H1 (cell line): ENCODE measurements at regions not wholly inside any gene's neighbourhood (a gene's known extent, or its start where the extent isn't known, plus 50 kb on each side); places are given as distances from the start of the nearest gene placed in this dataset.
"Not testable (repeated sequence)": the region's sequence is repeated elsewhere in the genome, so short reads cannot be mapped to it uniquely, and the experiment has no call there.

Experiments used
- CTCF ChIA-PET: fragments of 300-600 bp; sonication (Branson Sonifier 250); formaldehyde crosslinking; loops from one replicate; lab custom pipeline; 2021; ENCODE audit not compliant: partially characterized antibody; lab: Charles Lee
- POLR2A ChIA-PET: fragments of 300-600 bp; sonication (Branson Sonifier 250); formaldehyde crosslinking; loops from one replicate; lab custom pipeline; 2021; ENCODE audit warnings: inconsistent platforms; ENCODE audit not compliant: partially characterized antibody; lab: Charles Lee
- DNase-seq, 2 experiments: peaks; one replicate each; pipeline versions ENCODE4 v3.0.0 to v3.0.0-alpha.2; 2010 to 2022; ENCODE audit warnings: low spot score in 2 of 2, low read depth in 1 of 2, mixed read lengths in 1 of 2
- FAIRE-seq: peaks from 2 replicates; lab custom pipeline; 2011; peaks lifted over from hg19 to GRCh38; lab: Jason Lieb, UNC
- H2AFZ ChIP-seq: 2 replicates; pipeline ENCODE4 v1.8.1; 2012; ENCODE audit warnings: low read length, inconsistent platforms
- H2AK5ac ChIP-seq: 2 replicates; pipeline ENCODE4 v1.6.1; 2013; ENCODE audit warnings: low read depth, low read length
- H2BK120ac ChIP-seq: replicated peaks from 2 replicates; pipeline ENCODE3; 2013; ENCODE audit warnings: low read depth, low read length, inconsistent platforms
- H2BK12ac ChIP-seq: 2 replicates; pipeline ENCODE4 v1.6.1; 2013; ENCODE audit warnings: low read depth, low read length
- H2BK15ac ChIP-seq: 2 replicates; pipeline ENCODE4 v1.6.1; 2013; ENCODE audit warnings: low read length
- H2BK20ac ChIP-seq: 2 replicates; pipeline ENCODE4 v1.6.1; 2013; ENCODE audit warnings: low read length
- H2BK5ac ChIP-seq: 2 replicates; pipeline ENCODE4 v1.6.1; 2013; ENCODE audit warnings: low read depth, low read length
- H3K14ac ChIP-seq: 2 replicates; pipeline ENCODE4 v1.6.1; 2013; ENCODE audit warnings: inconsistent platforms; ENCODE audit not compliant: insufficient read length
- H3K18ac ChIP-seq: 2 replicates; pipeline ENCODE4 v1.6.1; 2013; ENCODE audit warnings: low read length; ENCODE audit errors: extremely low read depth
- H3K23ac ChIP-seq: 2 replicates; pipeline ENCODE4 v1.6.1; 2013; ENCODE audit warnings: inconsistent platforms; ENCODE audit not compliant: insufficient read length
- H3K23me2 ChIP-seq: 2 replicates; pipeline ENCODE4 v1.6.1; 2013; ENCODE audit warnings: low read depth, low read length
- H3K27ac ChIP-seq: 2 replicates; pipeline ENCODE4 v1.6.1; 2011; ENCODE audit warnings: low read depth, low read length, inconsistent platforms
- H3K27me3 ChIP-seq, 4 experiments: replicated peaks in 1 of 4; 1 replicate in 1 of 4; 2 replicates in 3 of 4; pipeline versions ENCODE4 v1.6.1 to v1.8.1; 2011 to 2013; ENCODE audit warnings: low read length in 3 of 4, mild to moderate bottlenecking in 3 of 4, inconsistent platforms in 2 of 4, mixed read lengths in 2 of 4, moderate library complexity in 1 of 4; ENCODE audit not compliant: control insufficient read depth in 3 of 4, insufficient read depth in 3 of 4; ENCODE audit errors: extremely low read depth in 1 of 4
- H3K36me3 ChIP-seq, 4 experiments: 2 replicates each; pipeline versions ENCODE4 v1.6.1 to v1.8.1; 2011 to 2013; ENCODE audit warnings: mild to moderate bottlenecking in 4 of 4, low read length in 3 of 4, moderate library complexity in 2 of 4, control low read depth in 1 of 4, inconsistent platforms in 1 of 4; ENCODE audit not compliant: insufficient read depth in 4 of 4, control insufficient read depth in 2 of 4
- H3K4ac ChIP-seq: replicated peaks from 2 replicates; pipeline ENCODE3; 2013; ENCODE audit warnings: low read length, low read depth, mixed read lengths, inconsistent platforms; ENCODE audit not compliant: insufficient read length
- H3K4me1 ChIP-seq, 4 experiments: replicated peaks in 1 of 4; 1 replicate in 1 of 4; 2 replicates in 3 of 4; pipeline versions ENCODE4 v1.6.1 to v1.8.1; 2011 to 2013; ENCODE audit warnings: low read length in 3 of 4, inconsistent platforms in 2 of 4, mixed read lengths in 1 of 4; ENCODE audit not compliant: insufficient read depth in 4 of 4, control insufficient read depth in 3 of 4
- H3K4me2 ChIP-seq, 2 experiments: 2 replicates each; pipeline versions ENCODE4 v1.6.1 to v1.8.1; 2011 to 2013; ENCODE audit warnings: low read depth in 2 of 2, low read length in 2 of 2, control low read depth in 1 of 2, inconsistent platforms in 1 of 2, mild to moderate bottlenecking in 1 of 2; ENCODE audit not compliant: insufficient read depth in 1 of 2
- H3K4me3 ChIP-seq, 4 experiments: fragments of 200-600, 300-600 bp in 1 of 4; sonication (generic), shearing (Covaris generic), sonication (Bioruptor Twin) in 1 of 4; 2 replicates each; pipeline versions ENCODE4 v1.5.1 to v1.8.1; 2011 to 2016; ENCODE audit warnings: low read length in 4 of 4, low read depth in 3 of 4, control low read depth in 2 of 4, inconsistent platforms in 2 of 4, mild to moderate bottlenecking in 2 of 4, mixed read lengths in 1 of 4, moderate library complexity in 1 of 4; ENCODE audit not compliant: insufficient read depth in 2 of 4; ENCODE audit errors: extremely low read depth in 1 of 4
- H3K56ac ChIP-seq: replicated peaks from 2 replicates; pipeline ENCODE3; 2013; ENCODE audit warnings: low read depth, mild to moderate bottlenecking, mixed read lengths, low read length, inconsistent platforms; ENCODE audit not compliant: insufficient read length
- H3K79me1 ChIP-seq: 2 replicates; pipeline ENCODE4 v1.6.1; 2013; ENCODE audit warnings: low read depth, low read length, control low read depth
- H3K79me2 ChIP-seq, 2 experiments: 2 replicates each; pipeline versions ENCODE4 v1.6.1 to v1.8.1; 2012 to 2013; ENCODE audit warnings: low read length in 2 of 2, mild to moderate bottlenecking in 2 of 2, inconsistent platforms in 1 of 2; ENCODE audit not compliant: insufficient read depth in 2 of 2, control insufficient read depth in 1 of 2
- H3K9ac ChIP-seq, 4 experiments: replicated peaks in 1 of 4; 1 replicate in 1 of 4; 2 replicates in 3 of 4; pipeline versions ENCODE4 v1.6.1 to v1.8.1; 2011 to 2013; ENCODE audit warnings: low read depth in 3 of 4, low read length in 3 of 4, control low read depth in 2 of 4, mild to moderate bottlenecking in 2 of 4, moderate library complexity in 2 of 4, inconsistent platforms in 1 of 4; ENCODE audit errors: extremely low read depth in 1 of 4
- H3K9me3 ChIP-seq, 2 experiments: 2 replicates each; pipeline versions ENCODE4 v1.6.1 to v1.8.1; 2012 to 2013; ENCODE audit warnings: mild to moderate bottlenecking in 2 of 2, moderate library complexity in 2 of 2, control low read depth in 1 of 2, inconsistent platforms in 1 of 2, low read depth in 1 of 2, low read length in 1 of 2, mixed read lengths in 1 of 2; ENCODE audit not compliant: insufficient read depth in 2 of 2
- H4K20me1 ChIP-seq, 2 experiments: replicated peaks in 1 of 2; 2 replicates each; pipeline versions ENCODE3 to v1.8.1; 2011 to 2013; ENCODE audit warnings: inconsistent platforms in 2 of 2, low read length in 2 of 2, mild to moderate bottlenecking in 1 of 2; ENCODE audit not compliant: insufficient read depth in 2 of 2, control insufficient read depth in 1 of 2
- H4K5ac ChIP-seq: 2 replicates; pipeline ENCODE4 v1.6.1; 2013; ENCODE audit warnings: low read length, low read depth, mixed read lengths, inconsistent platforms; ENCODE audit not compliant: insufficient read length
- H4K8ac ChIP-seq: 2 replicates; pipeline ENCODE4 v1.8.0; 2013; ENCODE audit warnings: mild to moderate bottlenecking, moderate library complexity, low read length, inconsistent platforms; ENCODE audit not compliant: insufficient read depth; ENCODE audit errors: extremely low read depth
- H4K91ac ChIP-seq: replicated peaks from 2 replicates; pipeline ENCODE3; 2013; ENCODE audit warnings: low read length, mixed read lengths, inconsistent platforms; ENCODE audit not compliant: insufficient read length
- WGBS, 2 experiments: shearing (Covaris generic) in 1 of 2; methylation state at CpG; one replicate each; pipeline versions ENCODE4 v1.1.6 to v1.1.7; 2013 to 2015; ENCODE audit warnings: low lambda C conversion rate in 2 of 2, mixed read lengths in 2 of 2, inconsistent platforms in 1 of 2, low coverage in 1 of 2, missing lambda C conversion rate in 1 of 2; ENCODE audit not compliant: insufficient replicate concordance in 2 of 2, insufficient coverage in 1 of 2, insufficient read length in 1 of 2; ENCODE audit errors: extremely low coverage in 1 of 2, missing lambda C conversion rate in 1 of 2; 5-methylcytosine and 5-hydroxymethylcytosine counted together

DNA sequence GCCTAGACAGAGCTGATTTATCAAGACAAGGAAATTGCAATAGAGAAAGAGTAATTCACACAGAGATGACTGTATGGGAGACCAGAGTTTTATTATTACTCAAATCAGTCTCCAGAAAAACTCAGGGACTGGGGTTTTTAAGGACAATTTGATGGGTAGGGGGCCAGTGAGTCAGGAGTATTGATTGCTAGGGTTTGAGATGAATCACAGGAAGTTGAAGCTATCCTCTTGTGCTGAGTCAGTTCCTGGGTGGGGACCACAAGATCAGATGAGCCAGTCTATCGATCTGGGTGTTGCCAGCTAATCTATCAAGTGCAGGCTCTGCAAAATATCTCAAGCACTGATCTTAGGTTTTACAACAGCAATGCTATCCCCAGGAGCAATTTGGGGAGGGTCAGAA is 87.4 kb upstream of the TGIF2LY start:
- H2AK5ac ChIP-seq, DNase-seq, H3K23ac ChIP-seq, H3K36me3 ChIP-seq, H3K23me2 ChIP-seq, H4K8ac ChIP-seq, H3K4ac ChIP-seq, H2BK15ac ChIP-seq, CTCF ChIA-PET, H3K27me3 ChIP-seq, H3K9me3 ChIP-seq, H3K9ac ChIP-seq, FAIRE-seq, POLR2A ChIA-PET, H2AFZ ChIP-seq, H4K5ac ChIP-seq, H3K56ac ChIP-seq, H3K4me1 ChIP-seq, H3K4me3 ChIP-seq, H3K27ac ChIP-seq, H3K18ac ChIP-seq, H3K79me2 ChIP-seq, H3K4me2 ChIP-seq, H4K20me1 ChIP-seq, H2BK120ac ChIP-seq, H3K14ac ChIP-seq, H3K79me1 ChIP-seq, H2BK20ac ChIP-seq, H2BK12ac ChIP-seq, H2BK5ac ChIP-seq, H4K91ac ChIP-seq: not testable (repeated sequence)
- WGBS, 2 experiments = no CpG with 5 or more reads among the region's 1 CpG

DNA sequence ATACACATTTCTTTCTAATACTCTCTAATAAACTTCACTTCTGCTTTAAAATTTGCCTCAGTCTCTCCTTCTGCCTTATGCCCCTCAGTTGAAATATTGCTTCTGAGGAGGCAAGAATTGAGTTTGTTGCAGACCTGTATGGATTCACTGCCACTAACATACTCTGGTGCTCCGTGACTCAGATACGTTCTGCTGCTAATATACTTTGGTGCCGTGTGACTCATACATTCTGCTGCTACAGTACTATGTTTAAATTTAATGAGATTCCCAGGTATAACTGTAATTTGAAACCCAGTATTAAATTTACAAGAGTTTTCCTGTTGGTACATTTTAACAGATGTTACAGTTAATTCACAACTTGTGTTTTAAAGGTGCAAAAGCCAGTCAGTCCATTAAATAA is 84.3 kb upstream of the TGIF2LY start:
- CTCF ChIA-PET, H2BK15ac ChIP-seq, H3K9me3 ChIP-seq, H3K27me3 ChIP-seq, H3K79me2 ChIP-seq, H2BK12ac ChIP-seq, H3K23me2 ChIP-seq, H2AFZ ChIP-seq, H4K5ac ChIP-seq, H2BK5ac ChIP-seq, POLR2A ChIA-PET, H2BK120ac ChIP-seq, H3K4me2 ChIP-seq, H3K9ac ChIP-seq, DNase-seq, H3K27ac ChIP-seq, H3K4ac ChIP-seq, H4K91ac ChIP-seq, H3K79me1 ChIP-seq, H3K18ac ChIP-seq, H3K4me1 ChIP-seq, H3K56ac ChIP-seq, H3K23ac ChIP-seq, H4K8ac ChIP-seq, H3K14ac ChIP-seq, H4K20me1 ChIP-seq, H2BK20ac ChIP-seq, FAIRE-seq, H3K36me3 ChIP-seq, H3K4me3 ChIP-seq, H2AK5ac ChIP-seq: not testable (repeated sequence)
- WGBS, 2 experiments = 89% methylated on average over 3 of the region's 3 CpGs; no CpG with 5 or more reads in 1 of the 2 experiments
